Left lung (tissue), 4 donors: ENCODE measurements at regions not wholly inside any gene's neighbourhood (a gene's known extent, or its start where the extent isn't known, plus 50 kb on each side); places are given as distances from the start of the nearest gene placed in this dataset.

ENCODE experiments used
- ATAC-seq: fragments of 200-7000 bp; cut with Tn5 transposase; one replicate; pipeline ENCODE4 v1.9.1; 2020; ENCODE audit warnings: moderate library complexity
- DNase-seq, 4 donors: peaks; one replicate each; pipeline ENCODE4 v3.0.0-alpha.2; 2013 to 2020
- H3K27ac ChIP-seq, 2 donors: fragments of 200-600 bp; sonication (generic) in 1 of 2; one replicate each; pipeline versions ENCODE4 v1.5.0 to v1.8.0; 2020 to 2021
- H3K27me3 ChIP-seq, 2 donors: fragments of 200-600 bp; sonication (generic) in 1 of 2; one replicate each; pipeline versions ENCODE4 v1.5.0 to v1.8.0; 2020 to 2021
- H3K36me3 ChIP-seq, 2 donors: fragments of 200-600 bp; sonication (generic) in 1 of 2; one replicate each; pipeline versions ENCODE4 v1.5.0 to v1.8.0; 2020 to 2021
- H3K4me1 ChIP-seq, 2 donors: fragments of 200-600 bp; one replicate each; pipeline ENCODE4 v1.8.0; 2021
- H3K4me3 ChIP-seq, 2 donors: fragments of 200-600 bp; sonication (generic) in 1 of 2; one replicate each; pipeline versions ENCODE4 v1.5.0 to v1.8.0; 2020 to 2021; ENCODE audit warnings: mild to moderate bottlenecking in 1 of 2
- H3K9me3 ChIP-seq, 2 donors: fragments of 200-600 bp; sonication (generic) in 1 of 2; one replicate each; pipeline versions ENCODE4 v1.5.0 to v1.8.0; 2020 to 2021
- intact Hi-C, 2 donors: fragments of 100-400 bp; cut with DNase I; formaldehyde crosslinking; loops; one replicate each; pipeline versions ENCODE4 v1.11.2 to v1.14.2; 2022
- TF ChIP-seq, protein P1 (sequence below), 2 donors: fragments of 200-600 bp; sonication (generic) in 1 of 2; IDR thresholded peaks; one replicate each; pipeline versions ENCODE4 v1.5.0 to v1.8.0; 2021; ENCODE audit warnings: antibody characterized with exemption in 2 of 2
- donor health status: DM: no; HTN: yes; CAD: no.
- donor health status: DM: no; HTN: no; CAD: no.

- H3K4me3 ChIP-seq, result no peak overlapping the region
- H3K36me3 ChIP-seq, result no peaks in the 10 kb centered on the region
- H3K27ac ChIP-seq, result no peak overlapping the region
- no peak for DNase-seq
- intact Hi-C loops, result no loop called here
- H3K9me3 ChIP-seq, result no peaks in the 10 kb centered on the region
- no peak for ATAC-seq
- TF ChIP-seq, protein P1, sequence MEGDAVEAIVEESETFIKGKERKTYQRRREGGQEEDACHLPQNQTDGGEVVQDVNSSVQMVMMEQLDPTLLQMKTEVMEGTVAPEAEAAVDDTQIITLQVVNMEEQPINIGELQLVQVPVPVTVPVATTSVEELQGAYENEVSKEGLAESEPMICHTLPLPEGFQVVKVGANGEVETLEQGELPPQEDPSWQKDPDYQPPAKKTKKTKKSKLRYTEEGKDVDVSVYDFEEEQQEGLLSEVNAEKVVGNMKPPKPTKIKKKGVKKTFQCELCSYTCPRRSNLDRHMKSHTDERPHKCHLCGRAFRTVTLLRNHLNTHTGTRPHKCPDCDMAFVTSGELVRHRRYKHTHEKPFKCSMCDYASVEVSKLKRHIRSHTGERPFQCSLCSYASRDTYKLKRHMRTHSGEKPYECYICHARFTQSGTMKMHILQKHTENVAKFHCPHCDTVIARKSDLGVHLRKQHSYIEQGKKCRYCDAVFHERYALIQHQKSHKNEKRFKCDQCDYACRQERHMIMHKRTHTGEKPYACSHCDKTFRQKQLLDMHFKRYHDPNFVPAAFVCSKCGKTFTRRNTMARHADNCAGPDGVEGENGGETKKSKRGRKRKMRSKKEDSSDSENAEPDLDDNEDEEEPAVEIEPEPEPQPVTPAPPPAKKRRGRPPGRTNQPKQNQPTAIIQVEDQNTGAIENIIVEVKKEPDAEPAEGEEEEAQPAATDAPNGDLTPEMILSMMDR (IDR thresholded peaks at IDR 0.05), result no peak
- H3K27me3 ChIP-seq, result no peaks in the 10 kb centered on the region
- H3K4me1 ChIP-seq, result no peaks in the 10 kb centered on the region
Measured at GRCh38 chr5:165277661-165278060, 1772.2 kb downstream of the MAT2B start.

DNA sequence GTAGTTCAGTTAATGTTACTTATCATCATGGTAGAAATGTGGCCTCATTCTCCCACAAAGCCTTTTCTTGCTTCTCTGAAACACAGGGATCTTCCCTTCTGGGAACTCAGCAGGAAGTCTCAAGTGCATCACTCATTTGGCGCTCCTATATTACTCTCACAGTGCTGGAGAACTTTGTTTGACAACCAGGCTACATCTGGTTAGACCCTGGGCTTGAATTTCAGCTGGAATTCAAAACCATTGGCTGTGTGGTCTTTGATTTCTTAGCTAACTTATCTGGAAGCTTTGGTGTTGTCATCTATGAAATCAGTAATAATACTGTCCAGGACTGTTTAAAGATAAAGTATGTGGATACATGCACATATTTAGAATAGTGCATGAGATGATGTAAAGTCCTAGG lies 1777.1 kb downstream of the MAT2B start:
- TF ChIP-seq, protein P1 (IDR thresholded peaks at IDR 0.05), result no peak
- intact Hi-C loops, result no loop called here
- Histone ChIP-seq H3K36me3 (no peaks in the 10 kb centered on the region), H3K9me3 (no peaks in the 10 kb centered on the region), H3K27ac (no peak overlapping the region), H3K4me3 (no peak overlapping the region), H3K27me3 (no peaks in the 10 kb centered on the region), H3K4me1 (no peaks in the 10 kb centered on the region)
- DNase-seq (no peak), ATAC-seq (no peak)

- intact Hi-C loops, result no loop called here
- H3K9me3 ChIP-seq, result no peaks in the 10 kb centered on the region
- H3K27ac ChIP-seq, result no peak overlapping the region
- H3K27me3 ChIP-seq, result no peaks in the 10 kb centered on the region
- TF ChIP-seq, protein P1 (IDR thresholded peaks at IDR 0.05), result no peak
- no peak for DNase-seq
- H3K36me3 ChIP-seq, result no peaks in the 10 kb centered on the region
- no peak overlapping the region for H3K4me3 ChIP-seq
- H3K4me1 ChIP-seq, result no peaks in the 10 kb centered on the region
- no peak for ATAC-seq
Measured at GRCh38 chr5:165286692-165287091, 1781.3 kb downstream of the MAT2B start.

- no peak overlapping the region for H3K27ac ChIP-seq
- intact Hi-C loops, result no loop called here
- TF ChIP-seq, protein P1 (IDR thresholded peaks at IDR 0.05), result no peak
- DNase-seq (no peak), ATAC-seq (no peak)
- H3K4me1 ChIP-seq, result no peaks in the 10 kb centered on the region
- no peak overlapping the region for H3K4me3 ChIP-seq
- H3K9me3 ChIP-seq, result peaks cover 0 to 3% of the 10 kb centered on the region in 2 donors
- H3K36me3 ChIP-seq, result no peaks in the 10 kb centered on the region
- no peaks in the 10 kb centered on the region for H3K27me3 ChIP-seq
Measured at GRCh38 chr5:165290535-165290934, 1785.1 kb downstream of the MAT2B start.

- H3K27me3 ChIP-seq, result no peaks in the 10 kb centered on the region
- H3K9me3 ChIP-seq, result peaks cover 0 to 3% of the 10 kb centered on the region in 2 donors
- H3K27ac ChIP-seq, result no peak overlapping the region
- H3K4me3 ChIP-seq, result no peak overlapping the region
- no peaks in the 10 kb centered on the region for H3K36me3 ChIP-seq
- no peaks in the 10 kb centered on the region for H3K4me1 ChIP-seq
- TF ChIP-seq, protein P1 (IDR thresholded peaks at IDR 0.05), result no peak
- intact Hi-C loops, result no loop called here
- no peak for DNase-seq
- no peak for ATAC-seq
Measured at GRCh38 chr5:165296401-165297130, 1791.1 kb downstream of the MAT2B start.
